Activated CD4-positive, alpha-beta memory T cell treated with anti-CD3 and anti-CD28 coated beads, Interleukin-2, amount 10 ng/mL, durations not matched to agents 7 days and 5 days (primary cell): ENCODE measurements at regions not wholly inside any gene's neighbourhood (a gene's known extent, or its start where the extent isn't known, plus 50 kb on each side); places are given as distances from the start of the nearest gene placed in this dataset.
"Not testable (repeated sequence)": the region's sequence is repeated elsewhere in the genome, so short reads cannot be mapped to it uniquely, and the experiment has no call there.

Source experiments
- CTCF ChIA-PET: fragments of 350-600 bp; sonication (Branson Sonifier 250); formaldehyde crosslinking; loops from one replicate; lab custom pipeline; 2021; ENCODE audit warnings: antibody characterized with exemption, inconsistent platforms; lab: Charles Lee
- POLR2A ChIA-PET: fragments of 350-600 bp; sonication (Branson Sonifier 250); formaldehyde crosslinking; loops from one replicate; lab custom pipeline; 2021; ENCODE audit warnings: antibody characterized with exemption; lab: Charles Lee
- DNase-seq: peaks from one replicate; pipeline ENCODE4 v3.0.0-alpha.2; 2020
- H3K27ac Mint-ChIP-seq: one replicate; pipeline ENCODE4 v1.8.0; 2021; ENCODE audit warnings: mild to moderate bottlenecking, mixed read lengths
- H3K27me3 Mint-ChIP-seq: one replicate; pipeline ENCODE4 v1.8.0; 2021; ENCODE audit warnings: mixed read lengths
- H3K36me3 Mint-ChIP-seq: one replicate; pipeline ENCODE4 v1.8.0; 2021; ENCODE audit warnings: low read depth, mixed read lengths
- H3K4me1 Mint-ChIP-seq: one replicate; pipeline ENCODE4 v1.8.0; 2021; ENCODE audit warnings: mixed read lengths
- H3K4me3 Mint-ChIP-seq: one replicate; pipeline ENCODE4 v1.8.0; 2021; ENCODE audit warnings: mild to moderate bottlenecking, mixed read lengths
- H3K9me3 Mint-ChIP-seq: one replicate; pipeline ENCODE4 v1.8.0; 2021; ENCODE audit warnings: mixed read lengths

DNA sequence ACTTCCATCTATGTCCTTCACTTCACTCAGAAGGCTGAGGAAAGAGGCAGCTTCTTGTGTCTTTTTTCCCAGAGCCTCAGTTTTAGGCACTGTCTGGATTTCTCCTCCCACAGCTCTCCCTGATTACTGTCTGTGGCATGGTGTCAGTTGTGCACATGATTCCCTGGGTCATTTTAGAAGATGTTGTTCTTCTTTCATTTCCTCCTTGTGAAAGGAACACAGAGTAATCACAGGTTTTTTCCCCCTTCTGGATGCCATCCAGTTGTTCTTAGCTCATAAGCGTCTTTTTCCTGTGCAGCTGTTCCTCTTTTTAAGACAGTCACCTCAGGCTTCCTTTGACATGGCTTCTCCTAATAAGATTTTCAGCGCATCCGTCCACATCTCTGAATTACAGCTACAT is 212.2 kb downstream of the FAM181B start:
- Mint-ChIP-seq H3K27me3 (no peaks in the 10 kb centered on the region), H3K4me3 (no peak overlapping the region), H3K36me3 (no peaks in the 10 kb centered on the region), H3K27ac (no peak overlapping the region), H3K9me3 (no peaks in the 10 kb centered on the region), H3K4me1 (no peaks in the 10 kb centered on the region)
- CTCF ChIA-PET = no interaction called here
- POLR2A ChIA-PET = no interaction called here
- no peak for DNase-seq

DNA sequence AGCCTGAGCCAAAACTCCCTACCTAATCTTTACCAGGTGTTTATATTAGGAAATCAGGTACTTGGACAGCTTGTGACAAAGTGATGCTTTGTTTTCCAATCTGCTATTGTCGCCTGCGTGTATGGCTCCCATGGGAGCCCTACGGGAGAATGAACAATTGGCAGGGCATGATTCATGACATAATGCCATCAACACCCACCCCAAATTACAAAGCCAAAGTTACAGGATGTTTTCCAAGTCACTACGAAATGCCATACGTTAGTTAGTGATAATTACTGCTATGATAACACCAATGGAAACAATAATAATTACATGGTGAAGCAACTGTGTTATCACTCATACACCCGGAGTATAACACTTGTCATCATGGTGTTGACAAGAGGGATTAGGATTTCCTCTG is 226.4 kb downstream of the FAM181B start:
- no peaks in the 10 kb centered on the region for H3K27me3 Mint-ChIP-seq
- H3K9me3 Mint-ChIP-seq = no peaks in the 10 kb centered on the region
- no peaks in the 10 kb centered on the region for H3K4me1 Mint-ChIP-seq
- no peak overlapping the region for H3K4me3 Mint-ChIP-seq
- ChIA-PET CTCF (no interaction called here), POLR2A (no interaction called here)
- DNase-seq = no peak
- no peaks in the 10 kb centered on the region for H3K36me3 Mint-ChIP-seq
- H3K27ac Mint-ChIP-seq = no peak overlapping the region

DNA sequence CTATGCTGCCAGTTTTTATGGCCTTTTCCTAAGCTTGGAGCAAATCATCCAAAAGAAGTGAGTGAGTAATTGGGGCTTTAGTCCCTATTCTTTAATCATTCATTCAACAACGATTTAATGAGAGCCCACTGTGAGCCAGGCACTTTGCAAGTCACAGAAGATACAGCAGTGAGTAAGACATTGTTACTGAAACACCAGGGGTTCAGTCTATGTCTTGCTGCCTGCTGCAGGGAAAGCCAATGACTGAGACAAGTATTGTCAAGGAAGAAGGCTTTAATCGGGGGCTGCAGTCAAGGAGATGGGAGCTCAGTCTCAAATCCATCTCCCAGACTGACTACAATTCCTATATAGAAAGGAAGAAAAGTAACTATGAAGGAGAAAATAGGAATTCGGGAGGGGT is 228.3 kb downstream of the FAM181B start:
- H3K9me3 Mint-ChIP-seq = no peaks in the 10 kb centered on the region
- POLR2A ChIA-PET = no interaction called here
- no peak overlapping the region for H3K4me3 Mint-ChIP-seq
- H3K36me3 Mint-ChIP-seq = no peaks in the 10 kb centered on the region
- CTCF ChIA-PET = no interaction called here
- DNase-seq = no peak
- H3K4me1 Mint-ChIP-seq = no peaks in the 10 kb centered on the region
- H3K27me3 Mint-ChIP-seq = no peaks in the 10 kb centered on the region
- no peak overlapping the region for H3K27ac Mint-ChIP-seq

DNA sequence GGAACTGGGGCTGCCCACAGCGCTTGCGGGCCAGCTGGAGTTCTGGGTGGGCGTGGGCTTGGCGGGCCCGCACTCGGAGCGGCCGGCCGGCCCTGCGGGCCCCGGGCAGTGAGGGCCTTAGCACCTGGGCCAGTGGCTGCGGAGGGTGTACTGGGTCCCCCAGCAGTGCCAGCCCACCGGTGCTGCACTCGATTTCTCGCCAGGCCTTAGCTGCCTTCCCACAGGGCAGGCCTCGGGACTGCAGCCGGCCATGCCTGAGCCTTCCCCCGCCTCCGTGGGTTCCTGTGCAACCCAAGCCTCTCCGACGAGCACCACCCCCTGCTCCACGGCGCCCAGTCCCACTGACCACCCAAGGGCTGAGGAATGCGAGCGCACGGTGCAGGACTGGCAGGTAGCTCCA is 232.5 kb downstream of the FAM181B start:
- H3K9me3 Mint-ChIP-seq, H3K4me3 Mint-ChIP-seq, CTCF ChIA-PET, POLR2A ChIA-PET, H3K27ac Mint-ChIP-seq, H3K27me3 Mint-ChIP-seq, DNase-seq, H3K4me1 Mint-ChIP-seq, H3K36me3 Mint-ChIP-seq: not testable (repeated sequence)

DNA sequence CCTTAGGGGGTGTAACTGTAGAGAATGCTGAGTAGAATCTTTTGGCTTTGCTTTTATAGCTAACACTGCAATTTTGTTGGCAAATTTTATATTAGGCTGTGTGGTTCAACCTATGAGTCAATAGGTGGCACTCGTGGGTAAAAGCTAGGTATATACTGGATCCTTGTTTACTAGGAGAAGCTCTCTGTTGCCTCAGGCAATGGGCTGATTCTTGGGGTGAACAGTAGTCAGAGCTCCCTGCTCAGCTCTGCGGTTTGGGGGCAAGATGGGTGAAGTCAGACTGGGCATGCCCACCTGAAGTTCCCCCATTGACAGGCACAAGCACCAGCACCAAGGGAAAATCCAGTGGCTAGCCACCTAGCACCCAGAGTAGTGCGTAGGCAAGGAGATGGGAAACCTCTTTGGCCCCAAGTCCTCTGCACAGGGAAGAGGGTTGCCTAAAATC is 238.7 kb downstream of the FAM181B start:
- CTCF ChIA-PET = interaction anchor here (0.6 to 0.9 kb wide), 2 partner anchors 15 to 27 kb away, joined by 3 read pairs; no protein-coding TSS in a partner anchor
- Mint-ChIP-seq H3K27ac (no peak overlapping the region), H3K4me1 (no peaks in the 10 kb centered on the region)

DNA sequence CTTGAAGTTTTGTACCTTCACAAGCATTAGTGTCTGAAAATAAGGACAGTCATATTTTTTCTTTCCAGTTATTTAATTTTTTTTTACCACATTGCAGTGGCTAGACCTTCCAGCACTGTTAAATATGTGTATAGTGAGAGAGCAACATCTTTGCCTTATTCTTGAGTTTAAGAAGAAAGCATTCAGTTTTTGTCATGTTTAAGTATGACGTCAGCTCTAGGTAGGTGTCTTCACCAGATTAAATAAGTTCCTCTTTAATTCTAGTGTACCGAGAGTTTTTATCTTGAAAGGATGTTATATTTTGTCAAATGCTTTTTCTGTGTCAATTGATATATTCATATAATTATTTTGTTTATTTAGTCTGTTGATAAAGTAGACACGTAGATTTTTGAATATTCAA is 258.8 kb downstream of the FAM181B start:
- DNase-seq = no peak
- no peaks in the 10 kb centered on the region for H3K4me1 Mint-ChIP-seq
- H3K27me3 Mint-ChIP-seq = no peaks in the 10 kb centered on the region
- H3K4me3 Mint-ChIP-seq = no peak overlapping the region
- H3K9me3 Mint-ChIP-seq = no peaks in the 10 kb centered on the region
- H3K27ac Mint-ChIP-seq = no peak overlapping the region
- no peaks in the 10 kb centered on the region for H3K36me3 Mint-ChIP-seq
- ChIA-PET POLR2A (no interaction called here), CTCF (no interaction called here)

More for the DNA sequence above, 238.7 kb downstream of the FAM181B start:
- POLR2A ChIA-PET = no interaction called here
- DNase-seq = no peak
- no peaks in the 10 kb centered on the region for H3K27me3 Mint-ChIP-seq
- H3K36me3 Mint-ChIP-seq = no peaks in the 10 kb centered on the region
- peaks cover 6% of the 10 kb centered on the region for H3K9me3 Mint-ChIP-seq
- H3K4me3 Mint-ChIP-seq = no peak overlapping the region

DNA sequence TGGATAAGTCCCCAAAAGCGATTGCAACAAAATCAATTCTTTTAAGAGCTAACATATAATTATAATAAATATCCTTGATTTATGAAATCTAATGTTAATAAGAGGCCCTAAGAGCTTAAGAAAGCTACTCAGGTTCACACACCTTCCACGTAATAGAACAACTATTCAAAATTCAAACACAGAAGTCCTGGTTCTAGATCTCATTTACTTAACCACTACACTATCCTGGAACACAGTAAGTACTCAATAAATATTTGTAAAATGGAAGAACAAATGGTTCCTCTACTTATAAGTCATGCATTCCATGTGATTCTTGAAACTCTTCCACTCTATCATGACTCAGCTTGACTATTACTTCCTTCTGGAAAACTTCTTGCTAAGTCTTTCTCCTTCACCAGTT is 268.2 kb downstream of the FAM181B start:
- CTCF ChIA-PET = no interaction called here
- no peak for DNase-seq
- H3K9me3 Mint-ChIP-seq = no peaks in the 10 kb centered on the region
- no peaks in the 10 kb centered on the region for H3K4me1 Mint-ChIP-seq
- POLR2A ChIA-PET = no interaction called here
- H3K27me3 Mint-ChIP-seq = no peaks in the 10 kb centered on the region
- no peaks in the 10 kb centered on the region for H3K36me3 Mint-ChIP-seq
- no peak overlapping the region for H3K4me3 Mint-ChIP-seq
- H3K27ac Mint-ChIP-seq = no peak overlapping the region

DNA sequence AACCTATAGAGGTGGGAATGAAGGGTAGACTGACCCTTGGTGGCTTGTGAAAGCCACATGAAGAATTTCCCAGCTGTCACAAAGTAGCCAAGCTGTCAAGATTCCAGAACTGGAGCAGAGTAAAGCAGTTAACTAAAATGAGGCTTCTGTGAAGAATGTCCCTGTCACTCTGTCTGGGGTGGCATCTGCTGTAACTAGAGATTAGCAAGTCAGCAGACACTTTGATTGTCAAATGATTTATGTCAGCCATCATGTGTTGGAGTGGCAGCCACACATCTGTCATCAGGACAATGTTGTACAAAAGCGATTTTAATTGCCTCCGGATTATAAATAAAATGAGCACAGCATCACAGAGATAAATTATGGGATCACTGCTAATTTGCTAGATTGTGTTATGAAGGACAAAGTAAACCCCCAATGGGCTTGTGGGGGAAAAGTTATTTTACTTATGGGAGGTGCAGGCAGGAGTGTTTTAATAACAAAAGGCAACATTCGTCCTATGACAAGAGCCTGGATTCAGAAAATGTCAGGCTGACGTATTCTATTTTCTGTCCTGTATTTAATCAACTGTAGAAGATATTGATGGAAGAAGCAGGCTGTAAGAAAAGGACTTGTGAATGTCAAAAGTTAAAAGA is 270.9 kb downstream of the FAM181B start:
- H3K27ac Mint-ChIP-seq = no peak overlapping the region
- ChIA-PET POLR2A (no interaction called here), CTCF (no interaction called here)
- no peaks in the 10 kb centered on the region for H3K36me3 Mint-ChIP-seq
- H3K4me3 Mint-ChIP-seq = no peak overlapping the region
- DNase-seq = no peak
- H3K27me3 Mint-ChIP-seq = no peaks in the 10 kb centered on the region
- H3K4me1 Mint-ChIP-seq = no peaks in the 10 kb centered on the region
- H3K9me3 Mint-ChIP-seq = no peaks in the 10 kb centered on the region

DNA sequence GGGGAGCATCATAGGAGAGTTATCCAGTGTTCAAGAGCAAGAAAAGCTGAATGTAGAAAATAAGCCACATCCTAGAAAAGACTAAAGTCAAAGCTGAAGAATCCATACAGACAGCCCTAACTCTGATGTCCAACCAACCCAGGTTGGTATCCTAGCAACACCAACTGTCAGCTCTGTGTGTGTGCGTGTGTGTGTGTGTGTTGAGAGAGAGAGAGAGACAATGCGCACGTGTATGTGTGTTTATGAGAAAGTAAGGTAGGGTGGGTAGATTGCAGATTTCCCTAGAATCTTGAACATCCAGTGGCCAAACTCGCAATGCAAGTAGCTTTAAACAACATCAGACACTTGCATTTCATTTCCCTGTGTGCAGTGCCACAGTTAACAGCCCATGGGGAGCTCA is 274.9 kb downstream of the FAM181B start:
- H3K9me3 Mint-ChIP-seq = no peaks in the 10 kb centered on the region
- H3K27ac Mint-ChIP-seq = no peak overlapping the region
- H3K27me3 Mint-ChIP-seq = no peaks in the 10 kb centered on the region
- H3K36me3 Mint-ChIP-seq = no peaks in the 10 kb centered on the region
- no peaks in the 10 kb centered on the region for H3K4me1 Mint-ChIP-seq
- DNase-seq = no peak
- ChIA-PET POLR2A (no interaction called here), CTCF (no interaction called here)
- no peak overlapping the region for H3K4me3 Mint-ChIP-seq

DNA sequence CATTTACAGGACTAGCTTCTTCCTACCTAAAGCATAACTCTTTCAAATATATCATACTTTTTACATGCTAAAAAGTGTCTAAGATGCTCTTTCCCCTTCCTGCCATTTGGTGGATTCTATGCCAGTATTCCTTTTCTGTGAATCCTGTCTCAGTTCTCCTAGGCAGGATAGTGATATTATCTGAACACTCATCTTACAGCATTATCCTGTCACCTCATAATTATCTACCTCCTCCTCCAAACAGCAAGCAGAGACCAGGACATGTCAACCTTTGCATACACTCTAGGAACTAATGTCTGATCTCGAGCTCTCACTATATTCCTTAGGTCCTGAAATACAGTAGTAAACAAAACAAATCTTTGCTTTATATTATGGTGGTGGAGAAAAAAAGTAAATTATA is 275.5 kb downstream of the FAM181B start:
- no peak for DNase-seq
- Mint-ChIP-seq H3K27me3 (no peaks in the 10 kb centered on the region), H3K36me3 (no peaks in the 10 kb centered on the region), H3K9me3 (no peaks in the 10 kb centered on the region), H3K4me3 (no peak overlapping the region), H3K27ac (no peak overlapping the region), H3K4me1 (no peaks in the 10 kb centered on the region)
- ChIA-PET CTCF (no interaction called here), POLR2A (no interaction called here)

DNA sequence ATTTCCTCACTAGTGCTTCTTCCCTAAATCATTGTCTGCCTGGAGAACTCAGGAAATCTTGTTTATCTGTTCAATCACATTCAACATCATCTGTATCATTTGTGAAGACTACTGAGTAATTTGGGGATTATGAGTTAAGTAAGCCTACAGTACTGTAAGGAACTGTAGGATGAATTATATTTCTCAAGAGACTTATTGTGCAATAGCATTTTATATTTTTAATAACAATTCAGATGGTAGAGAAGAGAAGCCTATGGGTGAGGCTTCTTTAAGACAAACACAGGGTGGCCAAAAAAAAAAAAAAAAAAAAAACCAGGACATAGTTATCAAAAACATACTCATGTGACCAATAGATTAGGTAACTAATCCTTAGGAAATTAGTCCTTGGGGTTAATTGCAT is 282.7 kb downstream of the FAM181B start:
- H3K27ac Mint-ChIP-seq = no peak overlapping the region

DNA sequence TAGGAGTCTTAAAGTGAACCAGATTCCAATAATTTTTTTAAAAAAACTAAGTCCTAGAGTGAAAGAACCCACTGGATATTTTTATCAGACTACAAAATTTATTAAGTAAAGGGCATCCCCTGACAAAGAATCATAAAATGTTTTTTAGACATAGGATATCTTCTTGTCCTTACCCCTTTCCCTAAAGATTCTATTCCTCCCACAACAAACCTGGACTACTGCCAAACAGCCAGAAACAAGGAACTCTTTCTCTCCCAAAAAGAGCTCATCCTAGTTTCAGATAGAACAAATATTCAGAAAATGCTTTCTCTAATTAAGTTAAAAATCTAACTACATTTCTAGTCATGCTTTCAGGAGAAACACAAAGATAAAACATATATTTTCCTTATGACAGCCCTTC is 327.1 kb downstream of the FAM181B start:
- ChIA-PET CTCF (no interaction called here), POLR2A (no interaction called here)
- H3K27me3 Mint-ChIP-seq = no peaks in the 10 kb centered on the region
- no peaks in the 10 kb centered on the region for H3K4me1 Mint-ChIP-seq
- H3K4me3 Mint-ChIP-seq = no peak overlapping the region
- DNase-seq = no peak
- H3K36me3 Mint-ChIP-seq = no peaks in the 10 kb centered on the region
- no peak overlapping the region for H3K27ac Mint-ChIP-seq
- H3K9me3 Mint-ChIP-seq = peaks cover 6% of the 10 kb centered on the region

More for the DNA sequence above, 282.7 kb downstream of the FAM181B start:
- Mint-ChIP-seq H3K27me3 (no peaks in the 10 kb centered on the region), H3K9me3 (no peaks in the 10 kb centered on the region), H3K4me1 (no peaks in the 10 kb centered on the region), H3K4me3 (no peak overlapping the region), H3K36me3 (no peaks in the 10 kb centered on the region)
- ChIA-PET POLR2A (no interaction called here), CTCF (no interaction called here)
- DNase-seq = no peak

DNA sequence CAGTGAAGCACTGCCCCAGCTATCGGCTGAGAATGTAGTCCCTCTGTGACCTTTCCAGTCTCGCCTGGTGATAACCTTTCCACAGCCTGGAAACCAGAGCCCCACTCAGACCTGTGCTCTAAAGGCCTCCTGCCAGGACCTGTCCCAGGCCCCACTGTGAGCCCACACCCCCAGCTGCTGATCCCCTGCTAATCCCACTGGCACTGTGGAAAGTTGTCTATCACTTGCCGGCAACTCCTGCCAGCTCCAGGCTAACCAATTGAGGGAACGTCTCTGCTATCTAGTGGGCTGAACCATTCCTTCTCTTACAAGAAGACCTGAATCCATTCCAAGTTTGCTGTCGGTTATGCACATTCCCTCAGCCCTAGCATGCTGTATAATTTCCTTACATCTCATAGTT is 328.2 kb downstream of the FAM181B start:
- POLR2A ChIA-PET = no interaction called here
- CTCF ChIA-PET = no interaction called here
- H3K9me3 Mint-ChIP-seq = peaks cover 2% of the 10 kb centered on the region
- H3K27ac Mint-ChIP-seq = no peak overlapping the region
- no peaks in the 10 kb centered on the region for H3K36me3 Mint-ChIP-seq
- no peaks in the 10 kb centered on the region for H3K4me1 Mint-ChIP-seq
- no peaks in the 10 kb centered on the region for H3K27me3 Mint-ChIP-seq
- no peak for DNase-seq
- no peak overlapping the region for H3K4me3 Mint-ChIP-seq

DNA sequence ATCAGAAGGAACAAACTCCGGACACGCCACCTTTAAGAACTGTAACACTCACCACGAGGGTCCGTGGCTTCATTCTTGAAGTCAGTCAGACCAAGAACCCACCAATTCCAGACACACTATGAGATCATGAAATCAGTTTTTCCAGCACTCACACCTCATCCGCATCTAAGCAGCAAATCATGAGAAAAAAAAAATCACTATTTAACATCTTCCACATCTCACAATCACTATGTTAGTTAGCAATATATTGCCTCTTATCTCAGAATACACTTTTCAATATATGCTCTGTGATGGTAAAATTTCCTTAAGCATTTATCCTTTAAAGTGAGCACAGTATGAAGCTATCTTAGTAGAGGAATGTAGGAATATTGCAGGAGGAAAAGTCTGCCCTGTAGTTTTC is 328.7 kb downstream of the FAM181B start:
- CTCF ChIA-PET = no interaction called here
- no peaks in the 10 kb centered on the region for H3K4me1 Mint-ChIP-seq
- H3K4me3 Mint-ChIP-seq = no peak overlapping the region
- no peaks in the 10 kb centered on the region for H3K36me3 Mint-ChIP-seq
- H3K27me3 Mint-ChIP-seq = no peaks in the 10 kb centered on the region
- POLR2A ChIA-PET = no interaction called here
- H3K9me3 Mint-ChIP-seq = peaks cover 2% of the 10 kb centered on the region
- H3K27ac Mint-ChIP-seq = no peak overlapping the region
- no peak for DNase-seq
